ENCODE measurements at regions not wholly inside any gene's neighbourhood (a gene's known extent, or its start where the extent isn't known, plus 50 kb on each side); places are given as distances from the start of the nearest gene placed in this dataset.

- TF ChIP-seq POLR2AphosphoS5 (IDR thresholded peaks at IDR 0.05; ENCODE audit: insufficient read depth in 1 of 2, low read depth in 1 of 2), result no peak
- no peak for TF ChIP-seq CTCF (IDR thresholded peaks at IDR 0.05)
- TF ChIP-seq POLR2A (IDR thresholded peaks at IDR 0.05), result no peak
Observed at GRCh38 chr5:18602402-18602801, 968.1 kb downstream of the TAF11L14 start.

Data from vagina (tissue), 2 donors.